ENCODE measurements at regions not wholly inside any gene's neighbourhood (a gene's known extent, or its start where the extent isn't known, plus 50 kb on each side); places are given as distances from the start of the nearest gene placed in this dataset.
"Not testable (repeated sequence)": the region's sequence is repeated elsewhere in the genome, so short reads cannot be mapped to it uniquely, and the experiment has no call there.

DNA sequence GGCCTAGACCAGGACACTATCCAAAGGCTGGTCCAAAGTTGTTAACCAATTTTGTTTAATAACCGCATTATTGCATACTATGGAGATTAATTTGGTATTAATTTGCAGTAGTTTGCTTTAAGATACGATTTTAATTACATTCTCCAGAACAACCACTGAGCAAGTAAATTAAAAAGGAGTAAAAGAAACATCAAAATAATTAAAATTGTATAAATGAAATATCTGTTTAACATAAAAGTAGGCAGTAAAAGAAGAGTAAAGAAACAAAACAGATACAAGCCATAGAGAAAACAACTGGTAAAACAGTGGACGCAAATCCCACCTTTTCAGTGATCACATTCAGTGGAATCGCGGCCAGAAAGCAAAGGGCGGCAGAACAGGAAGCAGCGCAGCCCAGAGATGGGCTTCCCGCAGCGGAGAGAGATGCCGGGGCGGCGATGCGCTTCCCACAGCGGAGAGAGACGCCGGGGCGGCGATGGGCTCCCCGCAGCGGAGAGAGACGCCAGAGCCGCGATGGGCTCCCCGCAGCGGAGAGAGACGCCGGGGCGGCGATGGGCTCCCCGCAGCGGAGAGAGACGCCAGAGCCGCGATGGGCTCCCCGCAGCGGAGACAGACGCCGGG lies 176.8 kb downstream of the RTP5 start:
- H3K4me3 ChIP-seq = no peak overlapping the region
- no peak for ATAC-seq (ENCODE audit: insufficient read depth, low FRiP score)
- peaks cover 0 to 5% (median 0%) of the 10 kb centered on the region in 4 donors for H3K9me3 ChIP-seq (ENCODE audit: control insufficient read depth in 4 of 4, insufficient read depth in 3 of 4, low read length in 3 of 4)
- no peak overlapping the region for H3K27ac ChIP-seq (ENCODE audit: low read depth in 1 of 2, low read length in 1 of 2)
- no peak for DNase-seq
- WGBS, 2 donors = 65 to 67% methylated on average over 32 to 35 of the region's 38 CpGs
- peaks cover 0 to 13% (median 8%) of the 10 kb centered on the region in 3 donors for H3K27me3 ChIP-seq (ENCODE audit: control insufficient read depth in 3 of 3, insufficient read depth in 3 of 3, low read length in 2 of 3)
- no peaks in the 10 kb centered on the region for H3K4me1 ChIP-seq (ENCODE audit: control insufficient read depth in 5 of 5, insufficient read depth in 5 of 5, low read length in 5 of 5)
- H3K36me3 ChIP-seq (ENCODE audit: control insufficient read depth in 4 of 4, insufficient read depth in 4 of 4, low read length in 4 of 4) = no peaks in the 10 kb centered on the region
- no peak overlapping the region for H3K9ac ChIP-seq (ENCODE audit: insufficient read depth in 1 of 2, low read length in 2 of 2)
- TF ChIP-seq, protein P1, sequence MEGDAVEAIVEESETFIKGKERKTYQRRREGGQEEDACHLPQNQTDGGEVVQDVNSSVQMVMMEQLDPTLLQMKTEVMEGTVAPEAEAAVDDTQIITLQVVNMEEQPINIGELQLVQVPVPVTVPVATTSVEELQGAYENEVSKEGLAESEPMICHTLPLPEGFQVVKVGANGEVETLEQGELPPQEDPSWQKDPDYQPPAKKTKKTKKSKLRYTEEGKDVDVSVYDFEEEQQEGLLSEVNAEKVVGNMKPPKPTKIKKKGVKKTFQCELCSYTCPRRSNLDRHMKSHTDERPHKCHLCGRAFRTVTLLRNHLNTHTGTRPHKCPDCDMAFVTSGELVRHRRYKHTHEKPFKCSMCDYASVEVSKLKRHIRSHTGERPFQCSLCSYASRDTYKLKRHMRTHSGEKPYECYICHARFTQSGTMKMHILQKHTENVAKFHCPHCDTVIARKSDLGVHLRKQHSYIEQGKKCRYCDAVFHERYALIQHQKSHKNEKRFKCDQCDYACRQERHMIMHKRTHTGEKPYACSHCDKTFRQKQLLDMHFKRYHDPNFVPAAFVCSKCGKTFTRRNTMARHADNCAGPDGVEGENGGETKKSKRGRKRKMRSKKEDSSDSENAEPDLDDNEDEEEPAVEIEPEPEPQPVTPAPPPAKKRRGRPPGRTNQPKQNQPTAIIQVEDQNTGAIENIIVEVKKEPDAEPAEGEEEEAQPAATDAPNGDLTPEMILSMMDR (IDR thresholded peaks at IDR 0.05; ENCODE audit: control extremely low read depth, extremely low read depth) = no peak

DNA sequence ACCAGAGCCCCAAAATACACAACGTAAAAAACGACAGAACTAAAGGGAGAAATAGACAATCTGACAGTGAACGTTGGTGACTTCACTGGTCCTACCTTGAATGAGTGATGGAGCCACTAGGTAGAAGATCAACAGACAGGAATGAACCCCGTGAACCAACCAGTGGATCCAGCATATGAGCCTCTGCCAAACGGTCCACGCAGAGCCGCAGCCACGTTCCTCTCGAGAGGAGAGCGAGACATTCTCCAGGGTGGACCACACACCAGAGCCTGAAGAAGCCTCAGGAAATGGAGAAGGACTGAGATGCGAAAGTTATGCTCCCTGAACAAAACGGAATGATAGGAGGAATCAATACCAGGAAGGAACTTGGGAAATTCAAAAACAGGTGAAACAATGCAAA lies 178.4 kb downstream of the RTP5 start:
- no peak overlapping the region for H3K27ac ChIP-seq (ENCODE audit: low read depth in 1 of 2, low read length in 1 of 2)
- ATAC-seq (ENCODE audit: insufficient read depth, low FRiP score) (no peak), DNase-seq (no peak)

DNA sequence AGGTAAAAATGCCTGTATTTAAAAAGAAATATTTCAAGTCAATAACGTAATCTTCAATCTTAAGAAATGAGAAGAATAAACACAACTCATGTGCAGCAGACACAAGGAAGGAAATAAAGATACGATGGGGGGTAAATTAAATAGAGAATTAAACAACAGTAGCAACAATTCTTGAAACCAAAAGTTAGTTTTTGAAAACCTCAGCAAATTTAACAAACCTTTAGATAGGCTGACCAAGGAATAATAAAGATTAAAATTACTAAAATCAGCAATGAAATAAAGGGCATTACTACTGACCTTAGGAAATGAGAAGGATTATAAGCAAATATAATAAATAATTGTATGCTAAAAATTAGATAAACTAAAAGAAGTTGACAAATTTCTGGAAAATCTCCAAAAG lies 178.9 kb downstream of the RTP5 start:
- no peaks in the 10 kb centered on the region for H3K4me1 ChIP-seq (ENCODE audit: control insufficient read depth in 5 of 5, insufficient read depth in 5 of 5, low read length in 5 of 5)
- TF ChIP-seq, protein P1 (IDR thresholded peaks at IDR 0.05; ENCODE audit: control extremely low read depth, extremely low read depth) = no peak
- no peak overlapping the region for H3K4me3 ChIP-seq
- H3K27me3 ChIP-seq (ENCODE audit: control insufficient read depth in 3 of 3, insufficient read depth in 3 of 3, low read length in 2 of 3) = peaks cover 0 to 13% (median 11%) of the 10 kb centered on the region in 3 donors
- H3K36me3 ChIP-seq (ENCODE audit: control insufficient read depth in 4 of 4, insufficient read depth in 4 of 4, low read length in 4 of 4) = no peaks in the 10 kb centered on the region
- no peak overlapping the region for H3K27ac ChIP-seq (ENCODE audit: low read depth in 1 of 2, low read length in 1 of 2)
- H3K9ac ChIP-seq (ENCODE audit: insufficient read depth in 1 of 2, low read length in 2 of 2) = no peak overlapping the region
- DNase-seq = no peak
- H3K9me3 ChIP-seq (ENCODE audit: control insufficient read depth in 4 of 4, insufficient read depth in 3 of 4, low read length in 3 of 4) = no peaks in the 10 kb centered on the region
- WGBS, 2 donors = 83 to 89% methylated on average over 2 of the region's 2 CpGs
- ATAC-seq (ENCODE audit: insufficient read depth, low FRiP score) = no peak

More for the DNA sequence above, 178.4 kb downstream of the RTP5 start:
- Histone ChIP-seq H3K27me3 (ENCODE audit: control insufficient read depth in 3 of 3, insufficient read depth in 3 of 3, low read length in 2 of 3) (peaks cover 0 to 13% (median 11%) of the 10 kb centered on the region in 3 donors), H3K9ac (ENCODE audit: insufficient read depth in 1 of 2, low read length in 2 of 2) (no peak overlapping the region), H3K4me3 (no peak overlapping the region), H3K36me3 (ENCODE audit: control insufficient read depth in 4 of 4, insufficient read depth in 4 of 4, low read length in 4 of 4) (no peaks in the 10 kb centered on the region), H3K9me3 (ENCODE audit: control insufficient read depth in 4 of 4, insufficient read depth in 3 of 4, low read length in 3 of 4) (no peaks in the 10 kb centered on the region), H3K4me1 (ENCODE audit: control insufficient read depth in 5 of 5, insufficient read depth in 5 of 5, low read length in 5 of 5) (no peaks in the 10 kb centered on the region)
- 87 to 88% methylated on average over 12 of the region's 12 CpGs for WGBS, 2 donors
- TF ChIP-seq, protein P1 (IDR thresholded peaks at IDR 0.05; ENCODE audit: control extremely low read depth, extremely low read depth) = no peak

DNA sequence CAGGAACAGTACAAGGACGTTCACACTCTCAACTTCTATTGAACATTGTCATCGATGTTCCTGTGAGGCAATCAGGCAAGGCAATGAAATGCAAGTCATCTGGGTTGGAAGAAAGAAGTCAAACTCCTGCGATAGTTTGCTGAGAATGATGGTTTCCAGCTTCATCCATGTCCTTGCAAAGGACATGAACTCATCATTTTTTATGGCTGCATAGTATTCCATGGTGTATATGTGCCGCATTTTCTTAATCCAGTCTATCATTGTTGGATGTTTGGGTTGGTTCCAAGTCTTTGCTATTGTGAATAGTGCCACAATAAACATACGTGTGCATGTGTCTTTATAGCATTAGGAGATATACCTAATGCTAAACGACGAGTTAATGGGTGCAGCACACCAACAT lies 180.0 kb downstream of the RTP5 start:
- not testable (repeated sequence) for H3K4me3 ChIP-seq; H3K9me3 ChIP-seq (ENCODE audit: control insufficient read depth in 4 of 4, insufficient read depth in 3 of 4, low read length in 3 of 4); H3K36me3 ChIP-seq (ENCODE audit: control insufficient read depth in 4 of 4, insufficient read depth in 4 of 4, low read length in 4 of 4); H3K4me1 ChIP-seq (ENCODE audit: control insufficient read depth in 5 of 5, insufficient read depth in 5 of 5, low read length in 5 of 5); H3K9ac ChIP-seq (ENCODE audit: insufficient read depth in 1 of 2, low read length in 2 of 2); H3K27ac ChIP-seq (ENCODE audit: low read depth in 1 of 2, low read length in 1 of 2); DNase-seq; ATAC-seq (ENCODE audit: insufficient read depth, low FRiP score)
- peaks cover 0 to 14% (median 11%) of the 10 kb centered on the region in 3 donors for H3K27me3 ChIP-seq (ENCODE audit: control insufficient read depth in 3 of 3, insufficient read depth in 3 of 3, low read length in 2 of 3)
- 89 to 90% methylated on average over 7 of the region's 7 CpGs for WGBS, 2 donors

All from lung (tissue), 11 donors.